ENCODE measurements at regions not wholly inside any gene's neighbourhood (a gene's known extent, or its start where the extent isn't known, plus 50 kb on each side); places are given as distances from the start of the nearest gene placed in this dataset.

DNA sequence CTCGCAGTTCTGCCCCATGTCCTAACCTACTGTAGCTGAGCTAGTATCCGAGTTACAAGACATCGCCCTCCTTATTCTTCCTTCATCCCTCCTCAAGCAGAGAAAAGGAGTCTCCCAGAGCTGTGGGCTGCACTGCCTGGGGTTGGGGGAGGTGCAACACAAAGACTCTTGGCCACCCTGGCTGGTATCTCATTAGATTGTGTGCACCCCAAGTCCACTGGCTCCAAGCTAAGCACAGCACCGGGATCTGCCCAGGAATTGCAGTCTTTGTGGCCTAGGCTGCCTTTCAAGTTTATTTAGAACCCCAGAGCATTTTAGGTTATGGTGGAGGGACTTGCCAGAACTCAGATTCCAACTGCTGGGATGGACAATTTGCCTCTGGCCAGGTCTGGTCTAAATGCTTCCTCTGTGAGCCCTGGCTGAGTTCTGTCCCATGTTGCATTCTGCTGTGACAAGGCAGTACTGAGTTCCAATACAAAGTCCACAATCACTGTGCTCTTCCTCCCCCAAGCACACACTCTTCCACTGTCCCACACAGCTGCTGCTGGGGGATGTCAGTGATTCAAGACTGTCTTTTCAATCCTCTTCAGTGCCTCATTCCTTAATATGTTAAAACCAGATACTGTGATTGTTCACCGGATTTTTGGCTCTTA, 169.6 kb upstream of the CLEC14A start:
- no peak for DNase-seq (ENCODE audit: low read depth in 2 of 3, low spot score in 2 of 3)

DNA sequence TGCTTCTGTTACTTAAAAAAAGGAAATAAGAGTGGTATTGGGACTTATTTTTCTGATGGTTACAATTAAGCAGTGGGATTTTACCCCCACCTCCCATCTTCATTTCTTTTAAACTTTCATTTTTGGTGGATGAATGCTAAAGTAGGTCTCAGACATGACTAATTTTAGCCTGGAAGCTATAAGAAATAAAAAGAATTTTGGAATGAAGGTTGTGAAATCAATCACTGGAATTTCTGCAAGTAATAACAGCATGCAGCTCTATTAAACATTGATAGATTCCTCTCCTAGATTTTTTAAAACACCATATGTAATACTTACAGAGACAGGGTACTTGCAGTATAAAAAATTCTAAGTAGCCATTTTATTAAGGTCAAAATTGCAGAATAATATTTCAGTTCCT, 164.2 kb upstream of the CLEC14A start:
- DNase-seq (ENCODE audit: low read depth in 2 of 3, low spot score in 2 of 3), result no peak

DNA sequence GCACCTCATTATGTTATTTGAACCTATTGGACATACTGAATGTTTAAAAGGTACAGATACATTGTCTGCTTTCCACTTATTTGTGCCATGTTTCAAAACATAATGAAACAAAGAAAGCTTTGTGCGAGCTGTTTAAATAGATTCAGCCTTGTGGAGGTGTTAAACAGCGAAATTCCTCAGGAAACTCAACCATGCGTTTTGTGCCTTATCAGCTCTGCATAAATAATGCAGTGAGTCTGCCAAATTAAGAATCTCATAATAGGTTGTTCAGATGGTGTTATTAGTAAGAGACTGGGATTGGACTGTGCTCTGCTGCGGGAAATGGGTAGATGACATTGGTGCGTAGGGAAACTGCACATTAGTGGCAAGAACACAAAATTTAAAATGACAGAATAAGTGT, 163.7 kb upstream of the CLEC14A start:
- no peak for DNase-seq (ENCODE audit: low read depth in 2 of 3, low spot score in 2 of 3)

DNA sequence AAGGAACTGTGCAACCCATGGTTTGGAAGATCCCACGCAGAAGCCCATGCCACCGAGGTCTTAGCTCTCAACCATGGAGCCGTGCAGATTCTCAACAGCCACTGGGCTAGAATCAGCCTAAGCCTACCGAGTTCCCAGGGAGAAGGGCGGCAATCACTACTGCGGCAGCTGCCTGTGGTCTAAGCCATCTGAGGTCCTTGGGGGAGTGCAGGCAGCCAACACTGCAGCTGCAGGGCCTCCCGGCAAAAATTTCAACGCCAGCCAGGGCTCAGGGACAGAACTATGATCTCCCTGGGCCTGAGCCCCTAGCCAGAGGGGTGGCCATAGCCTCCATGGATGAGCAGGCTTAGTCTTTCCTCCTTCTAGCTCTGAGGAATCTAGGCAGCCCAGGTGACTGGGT, 156.8 kb upstream of the CLEC14A start:
- DNase-seq (ENCODE audit: low read depth in 2 of 3, low spot score in 2 of 3), result no peak

DNA sequence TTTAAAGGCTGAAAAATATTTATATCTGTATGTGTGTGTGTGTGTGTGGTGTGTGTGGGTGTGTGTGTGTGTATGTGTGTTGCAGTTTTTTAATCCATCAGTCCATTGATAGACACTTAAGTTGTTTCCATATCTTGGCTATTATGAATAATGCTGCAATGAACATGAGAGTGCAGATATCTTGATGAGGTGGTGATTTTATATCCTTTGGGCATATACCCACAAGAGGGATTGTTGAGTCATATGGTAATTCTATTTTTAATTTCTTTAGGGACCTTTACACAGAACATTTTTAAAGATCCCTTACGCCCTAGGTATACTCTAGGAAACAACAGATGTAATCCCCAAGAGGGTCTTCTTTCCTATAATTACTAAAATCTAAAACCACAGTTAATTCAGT, 154.5 kb upstream of the CLEC14A start:
- no peak for DNase-seq (ENCODE audit: low read depth in 2 of 3, low spot score in 2 of 3)

DNA sequence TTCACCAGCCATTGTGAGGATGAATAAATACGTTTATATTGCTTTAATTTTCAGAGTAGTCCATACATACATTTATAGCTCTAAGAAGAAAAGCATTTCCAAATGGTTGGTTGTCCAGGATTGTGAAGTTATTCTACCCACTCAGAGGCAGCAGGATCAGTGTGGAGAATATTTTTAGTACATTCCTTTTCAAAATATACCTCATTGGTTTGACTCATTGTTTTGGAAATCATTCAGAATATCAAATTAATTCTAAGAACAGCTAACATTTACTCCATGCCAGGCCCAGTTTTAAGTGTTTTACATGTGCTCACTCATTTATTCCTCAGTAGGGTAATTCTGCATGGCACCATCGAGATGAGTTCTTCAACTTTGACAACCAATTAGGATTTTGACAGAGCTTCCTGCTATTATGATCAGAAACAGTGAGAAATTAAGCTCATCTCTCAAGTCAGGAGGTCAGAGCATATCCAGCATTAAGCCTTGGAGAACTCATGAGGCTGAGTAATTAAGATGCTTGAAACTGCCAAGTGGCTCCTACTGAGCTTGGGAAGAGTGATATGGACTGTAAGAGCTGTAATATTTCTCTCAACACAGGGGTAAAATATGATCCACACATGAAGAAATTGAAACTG, 153.3 kb upstream of the CLEC14A start:
- DNase-seq (ENCODE audit: low read depth in 2 of 3, low spot score in 2 of 3), result no peak

DNA sequence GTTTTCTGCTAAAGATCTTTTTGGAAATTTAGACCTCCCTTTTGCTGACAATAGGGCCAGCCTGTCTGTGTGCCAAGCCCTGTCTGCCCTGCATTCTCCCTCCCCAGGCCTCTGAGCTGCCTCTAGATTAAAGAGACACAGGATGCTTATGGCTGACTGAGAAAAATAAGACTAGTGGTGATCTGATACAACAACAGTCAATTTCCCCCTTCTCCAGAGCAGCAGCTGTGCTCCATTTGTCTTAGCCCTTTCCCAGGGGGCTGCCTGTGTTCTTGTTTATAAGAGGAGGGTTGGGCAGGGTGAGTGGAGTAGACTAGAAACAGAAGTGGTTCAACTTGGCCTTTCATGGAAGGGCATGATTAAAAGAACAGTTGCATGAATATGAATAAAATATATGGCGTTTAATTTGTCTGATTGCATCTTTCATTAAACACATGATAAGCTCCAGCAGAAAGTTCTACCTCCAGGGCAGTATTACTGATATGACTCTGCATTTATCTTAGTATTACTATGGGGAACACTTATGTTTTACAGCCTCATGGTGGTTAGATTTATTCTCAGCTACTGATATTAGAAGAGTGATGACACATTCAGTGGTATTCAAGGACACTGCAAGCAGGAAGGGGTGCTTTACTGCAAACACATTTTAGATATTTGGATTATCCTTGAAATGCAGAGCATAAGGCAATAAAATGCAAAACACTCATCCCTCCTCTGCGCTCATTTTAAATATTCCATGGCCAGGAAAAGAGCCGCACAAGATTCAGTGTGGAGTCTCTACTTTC, 150.2 kb upstream of the CLEC14A start:
- no peak for DNase-seq (ENCODE audit: low read depth in 2 of 3, low spot score in 2 of 3)

DNA sequence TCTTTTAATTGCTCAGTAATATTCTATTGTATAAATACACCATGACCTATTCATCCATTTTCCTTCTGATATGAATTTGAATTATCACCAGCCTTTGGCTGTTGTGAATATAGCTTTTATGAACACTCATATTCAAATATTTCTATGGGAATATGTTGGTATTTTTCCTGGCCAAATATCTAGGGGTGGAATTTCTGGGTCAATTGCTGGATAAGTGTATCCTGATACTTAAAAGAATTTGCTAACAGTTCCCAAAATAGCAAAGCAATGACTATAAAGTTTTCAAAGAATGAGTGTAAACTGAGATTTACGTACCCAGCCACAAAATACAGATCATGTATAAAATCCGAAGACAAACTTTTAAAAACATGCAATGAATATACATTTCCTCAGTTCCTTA, 148.7 kb upstream of the CLEC14A start:
- no peak for DNase-seq (ENCODE audit: low read depth in 2 of 3, low spot score in 2 of 3)

DNA sequence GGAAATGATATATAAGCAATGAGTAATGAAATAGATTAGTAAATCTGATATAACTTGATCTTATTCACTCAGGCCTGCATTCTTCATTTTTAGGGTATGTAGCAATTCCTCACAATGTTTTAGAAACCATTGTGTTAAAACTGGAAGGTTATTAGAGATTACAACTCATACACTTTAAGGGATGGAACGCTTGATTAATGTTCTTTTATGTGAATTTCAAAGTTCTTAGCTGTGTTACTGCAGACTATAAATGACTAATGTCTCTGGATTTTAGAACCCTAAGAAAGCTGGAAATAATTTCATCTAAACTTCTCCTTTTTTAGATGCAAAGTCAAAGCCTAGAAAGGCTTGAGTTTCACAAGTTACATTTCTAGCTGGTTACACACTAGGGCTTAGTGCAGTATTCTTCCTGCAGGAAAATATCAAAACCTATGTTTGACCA, 148.2 kb upstream of the CLEC14A start:
- DNase-seq (ENCODE audit: low read depth in 2 of 3, low spot score in 2 of 3), result no peak

DNA sequence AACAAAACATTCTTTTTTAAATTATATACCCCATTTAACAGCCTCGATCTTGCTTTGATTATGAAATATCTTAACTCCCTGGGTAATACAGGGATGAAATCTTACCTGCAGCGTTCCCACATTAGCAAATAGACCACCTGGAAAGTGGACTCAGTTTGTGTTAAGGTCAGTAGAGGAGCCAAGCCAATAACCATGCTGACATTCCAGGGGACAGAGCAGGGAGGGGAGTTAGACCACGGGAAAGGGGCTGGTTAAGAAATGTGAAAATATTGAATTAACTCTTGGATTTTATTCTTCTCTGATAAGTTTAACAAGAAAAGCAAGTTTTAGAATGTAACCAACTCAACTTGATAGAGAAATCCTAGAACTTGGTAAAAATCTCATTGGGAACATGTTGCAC, 144.9 kb upstream of the CLEC14A start:
- no peak for DNase-seq (ENCODE audit: low read depth in 2 of 3, low spot score in 2 of 3)

DNA sequence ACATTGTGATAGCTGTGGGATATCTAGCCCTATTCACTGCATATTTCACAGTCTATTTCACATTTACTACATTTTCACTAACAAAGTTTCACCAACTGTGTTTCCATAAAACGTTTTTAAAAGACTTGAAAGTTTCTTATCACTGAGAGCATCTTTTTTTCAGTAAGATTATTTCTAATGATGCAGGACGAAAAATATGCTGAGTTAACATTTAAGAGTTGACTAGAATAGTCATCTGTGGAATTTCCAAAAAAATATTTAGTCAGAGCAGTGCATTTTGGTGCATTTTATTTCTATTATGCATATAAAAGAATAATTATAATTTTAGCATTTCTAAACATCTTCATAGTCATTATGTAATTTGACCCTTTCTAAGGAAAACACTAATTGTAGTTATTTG, 143.8 kb upstream of the CLEC14A start:
- DNase-seq (ENCODE audit: low read depth in 2 of 3, low spot score in 2 of 3), result no peak

DNA sequence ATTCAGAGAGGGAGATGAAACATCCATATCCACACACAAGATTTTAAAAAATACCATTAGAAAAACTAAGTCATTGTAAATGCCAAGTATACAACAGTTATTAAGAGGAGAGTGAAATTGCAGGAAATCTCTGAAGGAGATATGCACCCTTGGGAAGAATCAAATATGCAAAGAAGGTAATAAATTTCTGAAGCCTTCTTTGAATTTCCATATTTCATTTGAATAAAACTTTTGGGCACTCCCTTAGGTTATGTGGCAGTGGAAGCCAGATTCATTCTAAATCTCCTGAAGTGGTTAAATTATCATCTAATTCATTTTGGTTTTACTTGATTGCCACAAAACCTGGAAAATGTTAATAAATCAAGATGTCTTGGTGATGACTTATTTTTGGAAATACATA, 138.9 kb upstream of the CLEC14A start:
- DNase-seq (ENCODE audit: low read depth in 2 of 3, low spot score in 2 of 3), result no peak

DNA sequence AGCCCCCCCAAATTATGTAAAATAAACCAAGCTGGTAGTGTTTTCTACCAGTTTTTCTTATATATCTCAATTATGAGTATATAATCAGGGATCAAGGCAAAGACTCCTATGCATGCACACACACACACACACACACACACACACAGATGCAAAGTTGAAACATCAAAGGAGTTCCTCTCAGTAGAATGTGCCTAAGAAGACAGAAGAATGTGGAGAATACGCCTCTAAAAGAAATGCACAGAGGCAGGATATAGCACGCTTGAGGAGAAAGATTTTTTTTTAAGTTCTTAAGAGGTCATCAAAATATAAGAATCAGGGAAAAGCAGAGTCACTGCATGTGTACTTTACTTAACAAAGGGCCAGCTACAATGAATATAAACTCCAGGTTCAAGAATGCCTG, 138.2 kb upstream of the CLEC14A start:
- DNase-seq (ENCODE audit: low read depth in 2 of 3, low spot score in 2 of 3), result no peak

DNA sequence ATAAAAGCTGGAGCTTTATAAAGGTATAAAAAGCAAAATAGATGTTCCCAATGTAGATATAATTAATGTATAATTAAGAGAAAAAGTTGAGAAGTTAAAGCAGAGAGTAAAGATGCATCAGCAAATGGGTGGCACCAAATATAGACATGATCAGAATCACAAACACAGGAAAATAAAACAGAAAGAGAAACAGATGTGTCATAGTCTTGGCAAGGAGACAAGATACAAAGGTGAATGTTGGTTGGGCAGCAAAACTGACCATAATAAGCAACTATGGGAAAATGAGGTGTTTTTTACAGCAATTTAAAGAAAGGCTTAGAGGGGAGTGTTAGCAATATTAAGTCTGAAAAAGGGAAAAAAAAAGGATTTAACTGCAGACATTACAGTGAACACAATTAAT, 135.4 kb upstream of the CLEC14A start:
- no peak for DNase-seq (ENCODE audit: low read depth in 2 of 3, low spot score in 2 of 3)

DNA sequence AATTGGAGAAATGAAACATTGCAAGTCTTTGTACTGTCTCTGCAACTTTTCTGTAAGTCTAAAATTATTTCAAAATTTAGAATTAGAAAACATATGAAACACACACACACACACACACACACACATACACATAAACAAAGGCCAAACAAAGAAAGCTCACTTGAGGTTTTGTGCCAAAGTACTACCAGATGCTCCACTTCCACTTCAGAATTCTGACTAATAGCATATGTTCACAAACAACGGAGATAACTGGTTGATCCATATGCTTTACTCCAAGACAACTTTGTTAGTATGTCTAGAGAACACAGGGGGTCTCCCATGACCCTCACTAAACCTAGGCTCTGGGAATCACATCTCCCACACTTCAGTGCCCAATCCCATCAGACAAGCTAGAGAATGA, 133.8 kb upstream of the CLEC14A start:
- DNase-seq (ENCODE audit: low read depth in 2 of 3, low spot score in 2 of 3), result no peak

DNA sequence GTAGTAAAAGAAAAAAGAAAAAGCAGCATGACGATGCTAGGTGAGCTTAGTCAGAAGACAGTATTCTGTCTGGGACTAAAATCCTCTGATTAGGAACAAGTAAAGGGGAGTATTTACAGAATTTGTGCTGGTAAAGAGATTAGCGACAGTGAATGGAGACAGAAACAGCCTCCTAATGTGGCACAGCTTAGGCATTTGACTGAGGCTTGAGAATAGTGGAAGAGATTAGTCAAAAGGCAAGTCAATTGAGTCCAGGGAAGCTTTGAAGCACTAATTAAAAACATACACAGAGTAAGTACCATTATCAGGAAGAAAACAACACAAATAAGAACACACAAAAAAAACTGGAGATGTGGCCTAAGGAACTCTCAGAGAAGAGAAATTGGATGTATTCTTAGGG, 131.9 kb upstream of the CLEC14A start:
- DNase-seq (ENCODE audit: low read depth in 2 of 3, low spot score in 2 of 3), result no peak

DNA sequence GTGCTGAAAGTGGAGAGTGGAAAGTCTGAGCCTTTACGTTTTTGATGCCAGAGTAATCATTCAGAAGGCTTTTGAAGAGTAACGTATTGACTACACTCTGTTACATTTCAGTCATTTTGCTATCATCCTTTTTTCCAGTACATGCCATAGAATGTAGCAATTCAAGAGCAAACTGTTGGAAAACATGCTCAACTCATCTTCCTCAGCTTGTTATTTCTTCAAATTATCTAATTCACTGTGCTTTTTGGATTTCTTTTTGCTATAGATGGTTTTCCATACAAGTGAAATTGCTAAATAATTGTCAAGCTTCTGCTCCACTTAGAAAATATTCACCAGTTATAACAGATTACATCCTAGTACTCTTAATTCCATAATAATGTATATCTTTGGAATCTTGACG, 129.9 kb upstream of the CLEC14A start:
- DNase-seq (ENCODE audit: low read depth in 2 of 3, low spot score in 2 of 3), result no peak

DNA sequence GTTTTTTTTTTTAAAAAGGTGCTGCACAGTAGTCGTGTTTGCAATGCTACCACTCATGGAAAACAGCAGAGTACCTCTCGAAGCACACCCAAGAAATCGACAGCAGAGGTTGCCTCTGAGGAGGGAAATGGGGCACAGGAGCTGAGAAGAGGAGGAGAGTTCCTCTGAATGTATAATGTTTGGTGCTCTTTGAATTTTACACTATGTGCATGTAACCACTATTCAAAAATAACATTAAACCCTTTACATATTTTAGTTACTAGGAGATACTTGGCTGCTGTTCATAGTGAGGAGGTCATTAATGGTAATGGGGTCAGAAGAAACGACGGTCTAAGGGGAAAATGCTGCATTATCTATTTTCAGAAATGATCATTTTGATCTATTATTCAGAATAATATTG, 129.4 kb upstream of the CLEC14A start:
- DNase-seq (ENCODE audit: low read depth in 2 of 3, low spot score in 2 of 3), result no peak

DNA sequence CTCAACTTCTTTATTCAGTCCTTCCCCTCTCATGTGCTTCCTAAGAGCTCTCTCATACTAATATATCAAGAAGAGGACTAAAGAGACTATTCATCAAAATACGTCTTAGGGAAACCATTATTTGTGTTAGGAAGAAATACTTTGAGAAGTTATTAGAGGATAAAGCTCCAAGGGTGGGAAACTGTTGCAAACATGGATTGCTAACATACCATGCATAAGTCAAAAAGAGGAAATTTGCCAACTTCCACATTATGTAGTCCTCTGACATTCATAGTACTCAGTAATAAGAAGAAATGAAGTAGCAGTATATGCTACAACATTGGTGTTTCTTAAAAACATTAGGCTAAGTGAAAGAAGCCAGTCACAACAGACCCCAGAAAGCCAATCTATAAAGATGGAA, 128.8 kb upstream of the CLEC14A start:
- no peak for DNase-seq (ENCODE audit: low read depth in 2 of 3, low spot score in 2 of 3)

DNA sequence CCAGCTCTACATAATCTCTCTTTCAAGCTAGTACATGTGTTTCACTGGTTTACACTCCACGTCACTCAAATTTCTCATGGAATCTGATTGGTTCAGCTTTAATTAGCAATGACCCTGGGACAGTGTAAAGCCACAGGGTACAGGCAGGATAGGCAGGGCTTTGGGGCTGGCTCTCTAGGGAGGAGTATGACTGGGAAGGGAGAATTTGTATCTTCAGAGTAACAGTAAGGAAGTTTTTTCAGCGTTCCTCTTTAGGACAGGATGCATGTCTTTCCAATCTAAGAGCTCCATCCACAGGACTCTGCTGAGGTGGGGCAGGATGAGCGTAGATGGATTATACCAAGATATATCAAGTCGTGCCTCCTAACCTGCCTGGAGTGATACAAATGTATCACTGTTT, 112.0 kb upstream of the CLEC14A start:
- no peak for DNase-seq (ENCODE audit: low read depth in 2 of 3, low spot score in 2 of 3)

DNA sequence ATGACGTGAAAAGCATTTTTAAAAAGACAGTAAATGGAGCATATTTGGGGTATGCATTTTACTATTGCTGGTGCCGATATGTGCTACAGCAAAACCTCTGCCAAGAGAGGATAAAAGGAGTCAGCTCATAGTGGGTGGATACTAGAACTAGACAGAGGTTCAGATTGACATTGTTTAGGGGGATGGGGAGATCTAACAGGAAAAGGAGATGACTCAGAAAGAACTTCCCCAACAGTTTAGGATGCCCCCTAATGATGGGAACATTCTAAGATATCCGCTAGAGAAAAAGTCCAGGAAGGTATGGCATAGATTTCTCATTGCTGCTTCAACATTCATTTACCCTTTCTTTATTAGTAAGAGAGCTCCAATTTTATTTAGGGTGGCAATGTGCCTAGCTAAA, 110.5 kb upstream of the CLEC14A start:
- DNase-seq (ENCODE audit: low read depth in 2 of 3, low spot score in 2 of 3), result no peak

DNA sequence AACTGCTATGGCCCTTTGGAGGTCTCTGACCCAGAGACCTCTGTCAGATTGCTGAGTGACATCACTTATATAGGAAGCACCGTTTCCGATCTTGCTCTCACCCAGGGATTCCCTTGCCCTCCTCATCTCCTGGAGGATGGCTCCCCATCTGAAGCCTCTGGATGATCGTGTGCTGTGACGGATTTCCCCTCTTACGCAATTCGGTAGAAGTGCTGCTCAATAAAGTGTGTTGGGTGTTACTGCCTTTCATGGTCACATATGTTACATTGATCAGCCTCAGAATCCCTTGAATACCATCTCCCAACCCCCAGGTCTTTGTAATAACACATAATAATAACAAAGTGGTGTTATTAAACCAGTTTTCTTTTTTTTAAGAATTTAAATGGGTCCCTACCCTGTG, 107.3 kb upstream of the CLEC14A start:
- DNase-seq (ENCODE audit: low read depth in 2 of 3, low spot score in 2 of 3), result no peak

DNA sequence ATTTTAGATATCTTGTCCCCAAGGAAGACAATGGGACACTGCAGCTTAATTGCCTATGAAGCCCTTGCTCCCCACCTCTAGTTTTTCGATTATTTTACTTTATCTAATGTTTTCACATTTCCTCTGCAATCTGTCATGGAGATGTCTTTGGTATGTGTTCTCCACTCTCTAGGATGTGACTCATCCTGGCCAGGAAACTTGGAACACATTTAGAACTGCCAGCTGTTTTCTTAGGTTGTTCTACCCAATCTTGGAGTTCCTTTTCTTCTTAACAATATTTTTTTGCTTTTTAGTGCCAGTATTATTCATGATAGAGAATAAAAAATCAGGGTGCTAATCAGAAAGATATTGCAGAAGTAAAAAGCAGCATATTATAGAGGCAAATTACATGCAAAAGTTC, 101.7 kb upstream of the CLEC14A start:
- DNase-seq (ENCODE audit: low read depth in 2 of 3, low spot score in 2 of 3), result no peak

All from activated CD8-positive, alpha-beta memory T cell treated with anti-CD3 and anti-CD28 coated beads for 48 hours (primary cell).